HUDEP-2 (cell line): ENCODE measurements at regions not wholly inside any gene's neighbourhood (a gene's known extent, or its start where the extent isn't known, plus 50 kb on each side); places are given as distances from the start of the nearest gene placed in this dataset.
"Not testable (repeated sequence)": the region's sequence is repeated elsewhere in the genome, so short reads cannot be mapped to it uniquely, and the experiment has no call there.

ENCODE experiments used
- DNase-seq, 76 experiments: peaks; one replicate each; lab custom pipeline; 2025; ENCODE audit not compliant: unreplicated experiment in 76 of 76; lab: John Stamatoyannopoulos, UW

GRCh38 chr4:77358315-77358928 is 201.4 kb downstream of the CCNG2 start:
- DNase-seq = peak in 16 of 76 experiments; percentile 1 to 29 (median 10)

GRCh38 chr4:77360451-77360850 is 203.4 kb downstream of the CCNG2 start:
- no peak for DNase-seq

- not testable (repeated sequence) for DNase-seq
These were observed 209.9 kb downstream of the CCNG2 start for GRCh38 chr4:77366876-77367275.

GRCh38 chr4:77367638-77368037 is 210.6 kb downstream of the CCNG2 start:
- DNase-seq = no peak

GRCh38 chr4:77372375-77372774 is 215.4 kb downstream of the CCNG2 start:
- no peak for DNase-seq

- no peak for DNase-seq
These were observed 219.0 kb downstream of the CCNG2 start for GRCh38 chr4:77375866-77376607.

- DNase-seq = no peak
These were observed 219.9 kb downstream of the CCNG2 start for GRCh38 chr4:77376788-77377460.

- no peak for DNase-seq
These were observed 221.5 kb upstream of the CXCL13 start for GRCh38 chr4:77384094-77384493.

GRCh38 chr4:77385124-77385969 is 220.3 kb upstream of the CXCL13 start:
- peak in 43 of 76 experiments; percentile 0 to 54 (median 15) for DNase-seq

GRCh38 chr4:77393996-77394395 is 211.6 kb upstream of the CXCL13 start:
- no peak for DNase-seq

GRCh38 chr4:77395481-77395880 is 210.1 kb upstream of the CXCL13 start:
- no peak for DNase-seq

- no peak for DNase-seq
These were observed 207.4 kb upstream of the CXCL13 start for GRCh38 chr4:77398256-77398655.

GRCh38 chr4:77399831-77400230 is 205.8 kb upstream of the CXCL13 start:
- DNase-seq = no peak

- no peak for DNase-seq
These were observed 191.9 kb upstream of the CXCL13 start for GRCh38 chr4:77413766-77414165.

- DNase-seq = no peak
These were observed 189.9 kb upstream of the CXCL13 start for GRCh38 chr4:77415689-77416088.

GRCh38 chr4:77418333-77418732 is 187.3 kb upstream of the CXCL13 start:
- DNase-seq = peak in 6 of 76 experiments; percentile 1 to 15 (median 4)

GRCh38 chr4:77430847-77431246 is 174.8 kb upstream of the CXCL13 start:
- peak in 1 of 76 experiments; percentile 4 for DNase-seq

GRCh38 chr4:77431546-77431945 is 174.1 kb upstream of the CXCL13 start:
- DNase-seq = no peak

GRCh38 chr4:77432717-77433417 is 172.8 kb upstream of the CXCL13 start:
- DNase-seq = peak in 1 of 76 experiments; percentile 10

- DNase-seq = peak in 25 of 76 experiments; percentile 1 to 54 (median 12)
These were observed 172.2 kb upstream of the CXCL13 start for GRCh38 chr4:77433418-77433733.
